ENCODE measurements at regions not wholly inside any gene's neighbourhood (a gene's known extent, or its start where the extent isn't known, plus 50 kb on each side); places are given as distances from the start of the nearest gene placed in this dataset.

DNA sequence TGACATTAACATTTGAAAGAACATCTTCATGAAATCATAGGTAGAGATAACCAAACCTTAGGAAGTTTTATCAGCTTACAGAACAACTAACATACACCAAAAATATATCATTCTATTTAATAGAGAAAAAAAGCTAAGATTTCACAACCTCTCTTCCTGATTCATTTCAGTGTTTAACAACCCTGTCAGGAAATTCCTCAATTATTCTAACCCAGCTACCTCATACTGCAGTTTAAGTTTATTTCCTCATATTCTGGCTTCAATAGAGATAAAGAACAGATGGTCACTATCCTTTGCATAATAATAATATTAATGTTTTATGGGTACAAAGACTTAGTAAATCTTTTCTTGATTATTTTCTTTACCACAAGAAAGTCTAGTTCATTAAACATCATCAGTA is 112.9 kb upstream of the HSF2 start:
- DNase-seq (ENCODE audit: low read depth, low spot score), result no peak
- in situ Hi-C loops (cut with HindIII; ENCODE audit: low pct_unique_long_range_greater_than_20kb, low sequenced_read_pairs), result no loop called here

DNA sequence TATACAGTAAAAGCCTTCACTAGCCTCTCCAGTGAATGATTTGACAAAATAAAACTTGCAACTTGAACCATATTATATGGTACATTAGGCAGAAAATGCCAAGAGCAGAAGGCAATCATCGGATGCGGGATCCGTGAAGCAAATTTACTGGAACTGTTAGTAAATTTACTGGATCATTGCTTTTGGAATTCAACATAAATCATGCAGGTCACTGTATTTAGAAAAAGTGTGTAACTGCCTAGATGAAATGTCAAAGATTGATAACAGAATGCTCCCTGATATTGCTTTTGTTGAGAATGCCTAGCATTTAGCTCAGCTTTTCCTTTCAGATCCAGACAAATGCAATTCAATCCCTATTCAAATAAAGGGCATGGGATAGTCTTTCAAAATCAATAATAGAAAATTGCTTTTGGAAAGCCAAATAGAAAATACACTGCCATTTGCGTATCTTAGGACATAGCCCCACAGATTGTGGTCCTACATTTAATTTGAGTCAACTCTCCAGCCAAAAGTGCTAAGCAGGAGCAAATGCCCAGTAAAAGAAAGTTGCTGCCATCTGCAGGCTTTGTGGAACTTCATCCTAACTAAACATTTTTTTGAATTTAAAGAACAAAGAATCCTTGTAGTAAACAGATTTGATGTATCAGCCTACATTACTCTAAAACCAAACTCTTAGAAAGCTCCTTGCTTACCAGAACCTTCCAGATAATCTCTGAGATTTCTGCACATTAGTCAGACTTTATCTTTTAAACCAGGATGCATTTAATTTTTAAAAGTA is 109.5 kb upstream of the HSF2 start:
- DNase-seq (ENCODE audit: low read depth, low spot score), result peak; percentile 57
- in situ Hi-C loops (cut with HindIII; ENCODE audit: low pct_unique_long_range_greater_than_20kb, low sequenced_read_pairs), result no loop called here

DNA sequence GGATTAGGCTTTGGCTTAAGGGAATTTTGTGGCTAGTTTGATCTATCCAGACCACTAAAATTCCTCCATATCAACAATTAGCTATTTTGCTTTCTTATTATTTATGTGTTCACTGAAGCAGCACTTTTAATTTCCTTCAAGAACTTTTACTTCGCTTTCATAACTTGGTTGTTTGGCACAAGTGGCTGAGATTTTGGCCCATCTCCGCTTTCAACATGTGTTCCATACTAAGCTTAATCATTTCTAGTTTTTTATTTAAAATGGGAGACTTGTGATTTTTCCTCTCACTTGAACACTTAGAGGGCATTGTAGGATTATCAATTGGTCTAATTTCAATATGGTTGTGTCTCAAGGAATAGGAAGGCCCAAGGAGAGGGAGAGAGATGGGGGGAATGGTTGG is 102.4 kb upstream of the HSF2 start:
- in situ Hi-C loops (cut with HindIII; ENCODE audit: low pct_unique_long_range_greater_than_20kb, low sequenced_read_pairs), result no loop called here
- no peak for DNase-seq (ENCODE audit: low read depth, low spot score)

DNA sequence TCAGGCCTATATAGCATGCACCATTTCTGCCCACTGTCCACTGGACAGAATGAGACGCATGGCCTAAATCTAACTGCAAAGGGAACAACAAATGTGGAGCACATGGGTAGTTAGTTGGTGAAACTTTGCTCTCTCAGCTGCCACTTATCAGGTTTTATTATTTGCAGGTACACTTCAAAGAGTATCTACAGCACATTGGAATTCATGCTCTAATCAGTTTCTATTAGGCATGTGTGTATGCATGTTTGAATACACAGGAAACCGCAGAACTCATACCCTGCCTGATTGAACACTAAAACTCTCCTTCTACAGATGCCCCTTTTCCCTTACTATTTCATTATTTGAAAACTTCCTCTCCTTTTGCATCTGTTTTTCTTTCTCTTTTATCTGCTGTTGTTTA is 97.4 kb upstream of the HSF2 start:
- no peak for DNase-seq (ENCODE audit: low read depth, low spot score)
- in situ Hi-C loops (cut with HindIII; ENCODE audit: low pct_unique_long_range_greater_than_20kb, low sequenced_read_pairs), result no loop called here

DNA sequence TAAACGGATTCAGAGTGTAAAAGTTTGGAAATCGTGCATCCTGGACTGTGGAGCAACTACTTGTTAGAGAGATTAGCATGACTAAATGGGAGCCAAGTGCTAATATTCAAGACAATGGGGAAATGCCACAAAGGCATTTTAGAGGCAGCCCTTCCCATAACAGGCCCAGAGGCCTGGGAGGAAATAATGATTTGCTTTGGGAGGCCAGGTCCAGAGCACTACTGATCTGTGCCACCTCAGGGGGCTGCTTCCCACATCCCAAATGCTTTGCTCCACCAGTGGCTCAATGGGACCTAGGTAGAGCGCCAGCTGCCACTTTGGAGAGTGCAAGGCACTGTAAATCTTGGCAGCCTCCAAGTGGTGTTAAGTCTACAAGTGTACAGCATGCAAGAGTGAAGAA is 91.9 kb upstream of the HSF2 start:
- no peak for DNase-seq (ENCODE audit: low read depth, low spot score)
- in situ Hi-C loops (cut with HindIII; ENCODE audit: low pct_unique_long_range_greater_than_20kb, low sequenced_read_pairs), result no loop called here

DNA sequence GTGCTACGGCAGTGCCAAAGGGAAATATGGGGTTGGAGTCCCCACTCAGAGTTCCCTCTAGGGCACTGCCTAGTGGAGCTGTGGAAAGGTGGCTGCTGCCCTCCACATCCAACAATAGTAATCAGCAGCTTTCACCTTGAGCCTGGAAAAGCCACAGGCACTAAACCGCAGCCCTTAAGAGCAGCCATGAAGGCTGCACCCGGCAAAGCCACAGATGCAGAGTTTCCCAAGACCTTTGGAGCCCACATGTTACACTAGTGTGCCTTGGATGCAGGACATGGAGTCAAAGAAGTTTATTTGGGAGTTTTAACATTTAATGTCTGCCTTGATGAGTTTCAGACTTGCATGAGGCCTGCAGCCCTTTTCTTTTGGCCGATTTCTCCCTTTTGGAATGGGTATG is 91.4 kb upstream of the HSF2 start:
- DNase-seq (ENCODE audit: low read depth, low spot score), result no peak
- in situ Hi-C loops (cut with HindIII; ENCODE audit: low pct_unique_long_range_greater_than_20kb, low sequenced_read_pairs), result no loop called here

DNA sequence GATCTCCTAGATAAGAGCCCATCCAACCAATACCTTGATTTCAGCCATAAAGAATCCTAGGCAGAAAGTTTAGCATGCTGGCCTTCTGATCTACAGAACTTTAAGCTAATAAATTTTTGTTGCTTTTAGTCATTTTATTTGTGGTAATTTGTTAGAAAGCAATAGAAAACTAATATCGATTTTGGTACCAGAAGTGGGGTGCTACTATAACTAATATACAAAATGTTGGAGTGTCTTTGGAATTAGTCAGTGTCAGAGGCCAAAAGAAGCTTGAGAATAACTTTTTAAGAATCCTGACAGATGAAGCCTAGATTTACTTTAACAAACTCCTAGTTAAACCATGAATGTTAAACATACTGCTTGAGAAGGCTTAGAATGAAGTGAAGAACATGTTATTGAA is 83.6 kb upstream of the HSF2 start:
- in situ Hi-C loops (cut with HindIII; ENCODE audit: low pct_unique_long_range_greater_than_20kb, low sequenced_read_pairs), result no loop called here
- no peak for DNase-seq (ENCODE audit: low read depth, low spot score)

DNA sequence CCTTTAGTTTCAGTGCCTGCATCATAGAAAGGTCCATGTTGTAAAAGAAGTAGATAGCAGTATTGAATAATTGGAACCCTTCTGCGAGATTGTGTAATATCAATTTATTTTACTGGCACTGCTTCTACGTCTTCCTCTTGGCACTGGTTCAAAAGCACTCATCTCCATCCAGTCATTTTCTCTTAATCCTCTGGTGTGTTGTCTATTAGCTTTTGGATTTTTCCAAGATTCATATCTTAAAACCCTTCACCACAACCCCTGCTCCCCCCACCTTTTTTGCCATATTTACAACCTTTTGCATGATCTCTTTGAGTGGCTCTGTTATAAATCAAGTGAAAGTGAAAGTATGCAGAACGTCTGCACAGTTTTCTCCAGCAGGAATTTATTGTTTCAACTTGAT is 76.6 kb upstream of the HSF2 start:
- no peak for DNase-seq (ENCODE audit: low read depth, low spot score)

DNA sequence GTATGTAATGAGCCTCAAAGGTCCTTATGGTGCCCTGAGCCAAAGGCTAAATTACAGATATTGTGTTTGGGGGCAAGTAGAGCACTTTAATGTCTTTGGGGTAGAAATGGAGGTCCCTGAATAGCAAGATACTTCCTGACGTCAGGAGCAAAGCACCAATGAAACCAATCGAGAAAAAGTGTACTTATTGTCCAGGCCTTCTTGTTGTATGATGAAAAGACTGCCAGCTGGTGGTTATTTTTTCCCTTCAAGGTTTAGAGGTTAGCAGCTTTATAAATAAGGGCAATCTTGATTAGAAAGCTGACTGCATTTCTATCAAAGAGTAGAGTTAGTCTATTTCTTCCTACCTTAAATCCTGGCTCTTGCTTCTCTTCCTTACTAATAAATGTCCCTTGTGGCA is 76.1 kb upstream of the HSF2 start:
- in situ Hi-C loops (cut with HindIII; ENCODE audit: low pct_unique_long_range_greater_than_20kb, low sequenced_read_pairs), result no loop called here
- no peak for DNase-seq (ENCODE audit: low read depth, low spot score)

More for the DNA sequence above, 76.6 kb upstream of the HSF2 start:
- in situ Hi-C loops (cut with HindIII; ENCODE audit: low pct_unique_long_range_greater_than_20kb, low sequenced_read_pairs), result no loop called here

DNA sequence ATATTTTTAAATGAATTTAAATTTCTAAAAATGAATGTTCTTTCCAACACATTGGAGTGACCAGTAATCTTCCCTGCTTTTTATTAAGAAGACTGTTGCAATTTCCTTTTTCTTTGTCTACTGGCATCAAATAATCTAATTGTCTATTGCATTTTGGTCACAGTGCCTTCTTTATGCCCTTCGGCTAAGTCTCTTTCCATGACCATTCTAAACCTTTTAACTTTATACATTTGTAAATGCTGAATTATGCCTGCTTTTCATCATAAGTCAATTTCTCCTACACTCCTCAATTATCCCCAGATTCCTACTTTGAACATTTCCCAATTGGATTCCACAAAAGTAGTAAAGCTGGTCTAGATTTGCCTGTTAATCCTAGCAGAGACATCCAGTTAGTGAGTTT is 69.1 kb upstream of the HSF2 start:
- DNase-seq (ENCODE audit: low read depth, low spot score), result no peak
- in situ Hi-C loops (cut with HindIII; ENCODE audit: low pct_unique_long_range_greater_than_20kb, low sequenced_read_pairs), result no loop called here

DNA sequence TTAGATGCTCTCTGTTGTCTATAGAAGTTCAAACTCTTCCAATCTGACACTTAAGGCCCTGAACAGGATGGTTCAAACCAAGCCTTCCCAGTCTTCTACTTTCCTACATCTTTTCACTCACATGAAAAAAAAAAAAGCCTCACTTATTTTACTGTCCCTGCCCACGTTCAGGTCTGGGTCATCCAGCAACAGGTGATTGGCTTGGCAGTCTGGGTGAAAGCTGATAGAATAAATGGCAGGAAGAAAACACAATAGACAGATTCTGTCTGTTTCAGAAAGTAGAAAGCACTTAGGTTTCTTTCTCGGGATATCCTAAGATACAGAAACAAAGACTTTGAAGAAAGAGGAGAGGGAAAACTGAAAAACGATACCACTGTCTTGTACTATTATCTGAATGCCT is 61.8 kb upstream of the HSF2 start:
- no peak for DNase-seq (ENCODE audit: low read depth, low spot score)
- in situ Hi-C loops (cut with HindIII; ENCODE audit: low pct_unique_long_range_greater_than_20kb, low sequenced_read_pairs), result no loop called here

DNA sequence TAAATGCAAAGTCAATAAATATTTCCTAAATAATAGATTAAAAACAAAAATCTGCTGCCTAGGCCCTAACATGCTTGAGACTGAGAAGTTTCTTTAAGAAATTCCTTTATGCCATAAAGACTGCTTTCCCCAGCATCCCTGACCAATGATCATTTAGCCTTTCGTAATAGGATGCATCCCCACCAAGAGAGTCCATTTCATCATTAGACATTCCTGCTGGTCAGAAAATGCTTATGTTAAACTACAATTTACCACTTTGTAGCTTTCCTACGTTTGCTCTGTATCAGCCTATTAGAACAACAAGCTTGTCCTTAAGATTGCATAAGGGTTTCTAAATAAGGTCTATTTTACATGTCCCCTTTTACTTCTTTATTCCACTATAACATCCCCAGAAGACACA is 59.8 kb upstream of the HSF2 start:
- in situ Hi-C loops (cut with HindIII; ENCODE audit: low pct_unique_long_range_greater_than_20kb, low sequenced_read_pairs), result no loop called here
- no peak for DNase-seq (ENCODE audit: low read depth, low spot score)

DNA sequence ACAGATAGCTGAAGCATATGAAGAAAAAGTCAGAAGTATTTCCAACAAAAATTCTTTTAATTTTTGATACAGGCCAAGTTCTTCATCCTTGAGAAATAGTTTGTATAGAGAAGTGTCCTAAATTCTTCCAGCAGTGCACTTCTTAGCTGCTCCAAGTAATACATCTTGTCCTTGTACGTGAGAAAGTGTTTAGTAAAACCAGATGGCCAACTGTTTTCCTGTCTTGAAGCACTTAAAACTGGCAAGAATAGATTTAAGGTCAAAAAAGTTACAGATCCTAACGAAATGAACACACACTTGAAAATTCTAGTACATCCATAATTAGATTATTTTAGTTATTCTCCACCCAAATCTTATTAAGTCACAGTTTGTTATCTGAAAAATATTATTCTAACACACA is 52.2 kb upstream of the HSF2 start:
- DNase-seq (ENCODE audit: low read depth, low spot score), result no peak
- in situ Hi-C loops (cut with HindIII; ENCODE audit: low pct_unique_long_range_greater_than_20kb, low sequenced_read_pairs), result no loop called here

DNA sequence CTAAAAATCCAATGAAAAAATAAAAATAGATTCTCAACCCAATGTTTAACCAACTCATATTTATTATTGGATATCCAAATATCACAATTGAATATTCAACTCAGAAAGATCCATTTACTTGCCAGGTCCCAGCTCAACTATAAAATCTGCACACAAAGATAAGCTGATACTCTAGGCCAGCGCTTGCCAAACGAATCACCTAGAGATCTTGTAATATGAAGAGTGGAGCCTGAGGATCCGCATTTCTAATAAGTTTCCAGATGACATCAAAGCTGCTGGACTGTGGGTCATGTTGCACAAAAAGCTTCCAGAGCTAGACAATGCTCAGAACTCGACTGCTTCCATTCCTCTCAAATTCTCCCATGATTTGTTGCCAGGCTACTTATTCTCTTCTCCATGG is 51.7 kb upstream of the HSF2 start:
- in situ Hi-C loops (cut with HindIII; ENCODE audit: low pct_unique_long_range_greater_than_20kb, low sequenced_read_pairs), result no loop called here
- DNase-seq (ENCODE audit: low read depth, low spot score), result no peak

Small RNA genes in the stretch of these regions (small RNA-seq; reads per million reads assigned to genes)
- gene AL603865.2 (0 reads per million in 2 experiments), gene RNU1-18P (0.02 to 0.29 reads per million in 2 experiments), gene RNU2-8P (0.08 to 0.19 reads per million in 2 experiments), gene RNU4-76P (0 reads per million in 2 experiments)
